GM21528 (cell line): ENCODE measurements at regions not wholly inside any gene's neighbourhood (a gene's known extent, or its start where the extent isn't known, plus 50 kb on each side); places are given as distances from the start of the nearest gene placed in this dataset.

Source experiments
- ATAC-seq: cut with Tn5 transposase; IDR thresholded peaks from one replicate; pipeline ENCODE4 v1.9.1; 2021; ENCODE audit warnings: mild to moderate bottlenecking, moderate library complexity; ENCODE audit not compliant: unreplicated experiment, low FRiP score

- ATAC-seq, result no peak
Observed at GRCh38 chr2:129653246-129653645, 326.2 kb upstream of the RAB6C start.

DNA sequence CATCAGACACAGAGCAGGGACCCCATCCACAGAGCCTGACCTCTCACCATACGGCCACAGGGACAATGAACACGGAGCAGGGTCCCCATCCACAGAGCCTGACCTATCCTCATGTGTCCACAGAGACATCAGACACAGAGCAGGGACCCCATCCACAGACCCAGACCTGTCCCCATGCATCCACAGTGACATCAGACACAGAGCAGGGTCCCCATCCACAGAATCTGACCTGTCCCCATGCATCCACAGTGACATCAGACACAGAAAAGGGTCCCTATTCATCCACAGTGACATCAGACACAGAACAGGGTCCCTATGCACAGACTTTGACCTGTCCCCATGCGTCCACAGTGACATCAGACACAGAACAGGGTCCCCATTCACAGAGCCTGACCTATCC lies 325.1 kb upstream of the RAB6C start:
- no peak for ATAC-seq

DNA sequence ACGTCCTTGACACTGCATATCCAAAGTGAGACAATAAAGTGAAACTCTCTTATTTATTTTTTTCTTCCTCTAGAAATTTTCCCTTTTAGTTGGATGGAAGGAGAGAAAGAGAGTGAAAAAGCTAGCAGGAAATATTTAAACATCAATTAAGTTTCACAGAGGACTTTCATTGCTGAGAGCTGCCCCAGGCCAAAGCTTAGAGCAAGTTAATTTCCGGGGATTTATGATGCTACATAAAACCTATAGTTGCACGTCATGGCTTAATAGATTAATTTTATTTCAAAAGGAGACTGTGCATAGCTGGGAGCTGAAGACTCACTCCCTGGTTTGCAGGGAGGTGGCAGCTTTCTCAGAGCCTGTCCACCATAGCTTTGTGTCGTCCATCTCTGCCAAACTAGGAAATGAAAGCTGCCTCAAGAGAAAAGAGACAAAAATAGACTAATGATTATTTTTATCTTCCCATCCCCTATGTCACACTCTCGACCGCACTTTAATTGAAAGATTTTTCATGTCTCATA lies 323.3 kb upstream of the RAB6C start:
- ATAC-seq, result no peak

DNA sequence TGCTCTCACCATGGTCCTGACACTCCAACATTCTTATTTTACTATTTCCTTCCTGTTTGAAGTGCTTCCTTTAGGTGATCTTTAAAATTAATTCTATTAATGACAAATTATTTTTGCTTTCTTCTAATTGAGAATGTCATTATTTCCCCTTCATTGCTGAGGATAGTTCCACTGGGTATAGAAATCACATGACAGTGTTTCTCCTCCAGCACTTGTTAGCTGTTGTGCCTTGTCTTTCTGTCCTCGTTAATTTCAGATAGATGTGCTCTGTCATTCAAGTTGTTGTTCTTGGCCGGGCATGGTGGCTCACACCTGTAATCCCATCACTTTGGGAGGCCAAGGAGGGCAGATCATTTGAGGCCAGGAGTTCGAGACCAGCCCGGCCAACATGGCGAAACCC lies 321.0 kb upstream of the RAB6C start:
- ATAC-seq, result no peak

DNA sequence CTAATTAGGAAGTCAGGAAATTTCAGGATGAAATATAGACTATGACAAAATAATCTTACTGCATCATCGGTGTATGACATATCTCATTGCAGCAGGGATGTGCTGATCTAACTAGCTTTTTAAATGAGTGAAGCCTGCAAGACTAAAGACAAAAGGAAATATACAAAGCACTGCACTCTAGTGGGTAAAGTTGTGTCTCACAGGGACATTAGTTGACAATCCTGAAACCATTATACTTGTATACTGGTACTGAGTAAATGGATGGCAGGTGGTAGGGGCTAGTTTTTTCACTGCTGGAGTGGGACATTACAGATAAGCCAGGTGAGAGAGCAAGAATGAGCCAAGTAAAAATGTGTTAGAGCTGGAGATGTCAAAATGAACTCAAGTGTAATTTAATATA lies 317.5 kb upstream of the RAB6C start:
- no peak for ATAC-seq

DNA sequence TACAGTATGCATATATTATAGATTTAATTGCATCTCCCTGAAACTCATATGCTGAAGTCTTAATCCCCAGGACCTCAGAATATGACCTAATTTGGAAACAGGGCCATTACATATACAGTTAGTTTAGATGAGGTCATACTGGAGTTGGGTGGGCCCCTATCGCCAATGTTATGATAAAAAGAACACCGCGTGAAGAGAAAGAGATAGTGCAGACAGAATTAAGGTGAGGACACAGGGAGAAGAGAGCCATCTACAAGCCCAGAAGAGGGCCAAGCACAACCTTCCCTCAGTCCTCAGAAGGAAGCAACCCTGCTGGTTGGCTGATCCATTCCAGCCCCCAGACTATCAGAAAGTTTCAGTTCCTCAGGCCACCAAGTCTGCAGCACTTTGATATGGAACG lies 311.9 kb upstream of the RAB6C start:
- ATAC-seq, result no peak

DNA sequence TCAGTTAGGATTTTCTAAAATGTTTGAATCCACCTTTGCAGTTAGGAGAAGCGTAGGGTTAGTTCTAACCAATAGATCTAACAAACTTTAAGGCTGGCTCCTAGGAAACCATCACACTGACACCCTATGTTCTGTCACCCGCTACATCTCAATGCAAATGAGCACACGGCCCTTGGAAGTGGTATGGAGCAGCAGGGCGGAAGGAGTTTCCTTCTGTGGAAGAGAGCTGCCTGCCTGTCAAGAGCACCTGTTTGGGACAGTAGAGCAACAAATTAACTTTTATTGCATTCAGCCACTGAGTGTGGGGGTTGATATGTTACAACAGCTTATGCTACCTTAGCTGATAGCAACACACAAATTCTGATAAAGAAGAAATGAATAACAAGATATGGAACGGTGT lies 306.9 kb upstream of the RAB6C start:
- no peak for ATAC-seq

DNA sequence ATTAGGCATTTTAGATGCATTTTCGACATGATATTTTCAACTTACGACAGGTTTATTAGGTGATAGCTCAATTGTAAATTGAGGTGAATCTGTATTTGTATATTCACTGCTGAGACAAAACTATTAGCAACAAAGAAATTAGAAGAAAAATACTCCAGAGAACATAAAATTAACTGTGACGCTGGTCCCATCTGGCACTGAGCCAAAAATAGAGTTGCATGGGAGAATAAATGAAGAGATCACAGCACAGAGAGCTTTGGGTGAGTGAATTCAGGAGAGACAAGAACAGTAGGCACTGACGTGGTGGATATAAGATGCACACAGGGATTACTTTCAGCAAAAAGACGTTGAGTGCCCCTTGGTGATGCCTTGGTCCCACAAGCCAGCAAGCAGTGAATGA lies 306.2 kb upstream of the RAB6C start:
- ATAC-seq, result no peak

DNA sequence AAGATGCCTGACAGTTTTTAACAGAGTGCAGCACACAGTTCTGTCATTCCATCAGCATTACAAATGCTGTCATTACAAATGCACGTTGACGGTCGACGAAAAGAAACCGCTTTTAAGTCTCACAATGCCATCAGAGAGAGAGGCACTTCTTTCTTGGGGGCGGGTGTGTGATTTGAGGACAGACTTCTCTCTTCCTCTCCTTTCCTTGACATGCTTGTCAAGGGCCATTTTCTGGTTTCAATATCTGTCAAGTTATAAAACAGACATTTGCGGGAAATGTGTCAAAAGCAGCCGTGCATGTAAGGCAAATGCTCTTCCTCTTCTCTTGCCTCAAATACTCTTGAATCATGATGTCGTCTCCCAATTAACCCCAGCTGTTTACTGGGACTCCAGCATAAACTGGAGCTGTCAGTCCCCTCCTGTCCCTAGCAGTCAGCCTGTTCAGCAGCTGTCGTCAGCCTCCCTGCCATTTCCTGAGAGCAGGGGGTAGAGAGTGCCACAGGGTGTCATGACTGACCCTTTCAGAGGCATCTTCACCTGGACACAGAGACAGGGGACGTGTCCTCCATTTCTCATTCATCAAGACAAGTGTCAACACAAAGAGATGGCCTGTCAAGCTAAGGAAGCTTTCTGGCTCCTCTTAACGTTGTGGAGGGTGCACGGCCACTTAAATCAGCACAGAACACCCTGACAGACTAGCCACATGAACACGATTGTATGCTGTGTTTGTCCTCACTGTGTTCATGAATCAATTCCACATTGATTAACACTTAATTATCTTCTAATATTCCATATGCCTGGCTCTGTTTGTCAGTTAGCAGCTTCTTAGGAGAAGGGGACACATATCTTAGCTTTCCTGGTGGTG lies 305.4 kb upstream of the RAB6C start:
- ATAC-seq, result peak; percentile 70

DNA sequence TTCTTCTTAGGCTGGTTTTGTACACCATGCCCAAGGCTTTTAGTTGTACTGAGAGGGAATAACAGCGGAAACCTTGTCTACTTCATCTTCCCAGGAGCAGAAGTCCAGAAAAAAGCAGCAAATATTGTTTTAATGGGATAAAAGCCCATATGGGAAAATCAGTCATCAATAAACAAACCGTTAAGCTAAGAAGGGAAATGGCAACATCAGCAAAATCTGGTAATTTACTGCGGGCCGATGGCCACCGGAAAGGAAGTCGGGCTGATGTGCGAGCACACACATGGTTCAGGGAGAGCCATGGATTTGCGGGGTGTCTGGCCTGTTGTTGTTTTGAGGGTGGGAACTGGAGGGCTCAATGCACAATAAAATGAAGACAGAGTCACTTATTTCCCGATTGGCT lies 300.7 kb upstream of the RAB6C start:
- no peak for ATAC-seq

DNA sequence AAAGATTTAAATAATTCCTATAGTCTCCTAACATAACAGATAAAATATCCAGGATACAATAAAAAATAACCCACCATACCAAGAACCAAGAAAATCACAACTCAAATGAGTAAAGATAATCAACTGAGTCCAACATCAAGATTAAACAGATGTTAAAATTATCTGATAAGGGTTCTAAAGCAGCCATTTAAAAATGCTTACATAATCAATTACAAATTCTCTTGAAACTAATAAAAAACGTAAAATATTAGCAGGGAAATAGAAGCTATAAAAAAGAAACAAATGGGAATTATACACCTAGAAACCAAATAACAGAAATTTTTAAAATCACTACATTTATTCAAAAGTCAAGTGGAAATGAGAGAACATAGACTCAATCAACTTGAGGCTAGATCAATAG lies 297.7 kb upstream of the RAB6C start:
- ATAC-seq, result no peak

DNA sequence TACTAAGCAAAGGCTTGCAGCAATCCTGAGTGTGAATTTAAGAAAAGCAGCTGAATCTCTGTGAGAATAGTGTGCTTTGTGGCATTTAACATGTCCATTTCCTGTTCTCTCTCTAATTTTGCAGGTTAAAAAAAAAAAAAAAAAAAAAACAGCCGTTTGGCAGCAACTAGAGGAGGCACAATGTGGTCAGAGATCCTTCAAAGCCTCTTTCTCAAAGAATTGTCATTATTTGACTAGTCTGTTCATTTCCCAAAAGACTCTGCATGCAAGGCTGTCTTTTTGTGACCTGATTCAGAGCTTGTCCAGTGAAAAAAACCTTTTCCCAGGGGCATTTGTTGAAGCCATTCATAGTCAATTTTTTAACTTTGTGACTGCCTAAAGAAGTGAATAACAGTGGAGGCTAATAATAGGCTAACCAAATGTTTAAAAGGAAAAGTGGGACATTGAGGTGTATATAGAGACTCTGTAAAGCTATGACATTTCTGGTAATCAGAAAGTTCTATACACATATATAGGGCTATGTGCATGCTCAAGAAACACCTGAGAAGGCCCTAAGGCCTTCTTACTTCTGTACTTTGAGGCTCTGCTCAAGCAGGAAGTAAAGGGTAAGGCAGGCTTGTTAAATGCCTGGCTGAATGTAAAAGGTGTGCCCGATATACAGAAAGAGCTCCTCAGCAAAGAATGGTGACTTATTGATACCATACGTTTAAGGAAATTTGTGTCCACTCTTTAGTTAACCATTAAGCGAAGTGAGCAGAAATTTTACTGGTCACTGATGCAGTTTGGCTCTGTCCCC lies 289.6 kb upstream of the RAB6C start:
- ATAC-seq, result no peak

GRCh38 chr2:129695496-129695895 lies 284.0 kb upstream of the RAB6C start:
- ATAC-seq, result no peak

DNA sequence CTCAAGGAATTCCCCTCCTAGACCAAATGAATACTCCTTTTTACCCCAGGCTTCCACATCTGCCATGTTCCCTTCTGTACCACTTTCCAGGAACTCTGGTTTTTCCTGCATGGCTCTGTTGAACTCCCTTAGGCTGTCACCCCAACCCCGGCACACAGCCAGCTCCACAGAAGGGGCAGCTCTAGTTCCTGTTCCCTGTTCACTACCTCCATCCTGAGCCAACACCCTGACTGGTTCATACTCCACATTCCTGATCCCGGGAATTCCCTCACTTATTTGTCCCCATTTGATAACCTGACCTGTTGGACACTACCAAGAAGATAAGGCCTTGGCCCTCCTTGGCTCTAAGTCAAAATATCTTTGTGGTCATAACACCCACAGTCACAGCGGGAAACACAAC lies 280.9 kb upstream of the RAB6C start:
- no peak for ATAC-seq

- no peak for ATAC-seq
Observed at GRCh38 chr2:129699781-129700573, 279.5 kb upstream of the RAB6C start.

GRCh38 chr2:129702416-129703176 lies 276.9 kb upstream of the RAB6C start:
- no peak for ATAC-seq

- no peak for ATAC-seq
Observed at GRCh38 chr2:129705085-129705484, 274.4 kb upstream of the RAB6C start.

DNA sequence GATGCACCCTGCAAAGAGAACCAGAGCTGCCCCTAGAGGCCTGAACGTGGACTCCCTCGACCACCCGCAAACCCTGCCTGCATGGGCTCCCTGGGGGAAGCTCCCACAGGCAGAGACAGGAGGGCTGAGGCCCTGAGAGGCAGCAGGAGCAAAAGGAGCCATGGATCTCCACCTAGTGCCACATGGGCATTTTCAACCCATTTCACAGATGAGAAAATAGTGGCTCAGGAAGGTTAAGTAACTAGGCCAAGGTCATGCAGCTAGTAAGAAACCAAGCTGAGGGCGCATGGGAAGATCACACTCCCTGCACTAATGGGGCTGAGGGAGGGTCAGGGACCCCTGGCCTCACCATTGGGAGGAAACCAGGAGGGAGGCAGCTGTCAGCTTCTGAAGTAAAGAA lies 271.7 kb upstream of the RAB6C start:
- ATAC-seq, result no peak

DNA sequence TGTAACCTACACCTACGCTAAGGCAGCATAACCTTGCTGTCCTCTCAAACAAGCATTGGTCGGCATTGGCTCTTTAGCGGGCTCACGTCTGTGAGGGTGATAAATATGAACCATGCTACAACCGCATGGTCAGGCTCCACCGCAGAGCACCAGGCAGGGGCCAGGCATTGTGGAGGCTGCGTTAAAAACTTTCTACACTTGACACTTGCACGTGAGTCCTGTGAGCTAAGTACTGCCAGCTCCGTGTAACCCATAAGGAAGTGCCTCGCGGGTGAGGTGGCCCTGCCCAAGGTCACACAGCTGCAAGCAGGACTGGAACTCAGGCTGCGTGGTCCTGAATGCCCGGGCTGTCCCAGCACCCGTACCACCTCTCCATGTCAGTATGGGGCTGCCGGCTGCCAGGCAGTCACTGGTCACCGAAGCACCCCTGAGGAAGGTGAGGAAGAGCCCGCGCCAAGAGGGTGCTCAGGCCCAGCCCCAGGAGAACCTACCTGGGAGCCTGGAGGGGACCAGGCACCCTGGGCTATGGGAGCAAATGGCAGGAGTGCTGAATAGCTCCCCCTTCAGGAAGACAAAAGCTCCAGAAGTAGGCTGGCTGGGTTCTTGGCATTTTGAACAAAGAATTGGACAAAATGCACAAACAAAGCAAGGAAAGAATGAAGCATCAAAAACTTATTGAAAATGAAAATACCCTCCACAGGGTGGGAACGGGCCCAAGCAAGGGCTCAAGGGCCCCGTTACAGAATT lies 271.1 kb upstream of the RAB6C start:
- no peak for ATAC-seq
